ENCODE measurements at regions not wholly inside any gene's neighbourhood (a gene's known extent, or its start where the extent isn't known, plus 50 kb on each side); places are given as distances from the start of the nearest gene placed in this dataset.

DNA sequence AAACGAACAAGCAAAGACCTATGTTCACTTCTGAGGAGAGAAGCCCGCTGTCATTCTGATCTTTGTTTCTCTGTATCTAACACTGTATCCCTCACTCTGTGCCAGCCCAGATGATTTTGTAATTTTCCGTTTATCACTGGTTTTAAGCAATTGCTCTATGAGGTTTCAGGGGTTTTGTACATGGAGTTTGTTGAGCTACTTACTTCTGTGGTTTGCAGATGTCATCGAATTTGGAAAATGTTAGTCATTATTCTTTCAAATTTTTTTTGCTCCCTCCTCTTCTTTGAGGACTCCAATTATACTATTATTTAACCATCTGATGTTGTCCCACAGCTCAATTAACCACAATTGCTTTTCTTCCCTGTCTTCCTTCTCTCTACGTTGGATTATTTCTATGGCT is 650.9 kb upstream of the IGFBP3 start:
- TF ChIP-seq, protein P1, sequence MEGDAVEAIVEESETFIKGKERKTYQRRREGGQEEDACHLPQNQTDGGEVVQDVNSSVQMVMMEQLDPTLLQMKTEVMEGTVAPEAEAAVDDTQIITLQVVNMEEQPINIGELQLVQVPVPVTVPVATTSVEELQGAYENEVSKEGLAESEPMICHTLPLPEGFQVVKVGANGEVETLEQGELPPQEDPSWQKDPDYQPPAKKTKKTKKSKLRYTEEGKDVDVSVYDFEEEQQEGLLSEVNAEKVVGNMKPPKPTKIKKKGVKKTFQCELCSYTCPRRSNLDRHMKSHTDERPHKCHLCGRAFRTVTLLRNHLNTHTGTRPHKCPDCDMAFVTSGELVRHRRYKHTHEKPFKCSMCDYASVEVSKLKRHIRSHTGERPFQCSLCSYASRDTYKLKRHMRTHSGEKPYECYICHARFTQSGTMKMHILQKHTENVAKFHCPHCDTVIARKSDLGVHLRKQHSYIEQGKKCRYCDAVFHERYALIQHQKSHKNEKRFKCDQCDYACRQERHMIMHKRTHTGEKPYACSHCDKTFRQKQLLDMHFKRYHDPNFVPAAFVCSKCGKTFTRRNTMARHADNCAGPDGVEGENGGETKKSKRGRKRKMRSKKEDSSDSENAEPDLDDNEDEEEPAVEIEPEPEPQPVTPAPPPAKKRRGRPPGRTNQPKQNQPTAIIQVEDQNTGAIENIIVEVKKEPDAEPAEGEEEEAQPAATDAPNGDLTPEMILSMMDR (IDR thresholded peaks at IDR 0.05) = no peak
- TF ChIP-seq POLR2A (IDR thresholded peaks at IDR 0.05) = no peak
